ENCODE measurements at regions not wholly inside any gene's neighbourhood (a gene's known extent, or its start where the extent isn't known, plus 50 kb on each side); places are given as distances from the start of the nearest gene placed in this dataset.
A peak's percentile ranks its signal among the peaks of the same experiment; 100 is the strongest.
"Not testable (repeated sequence)": the region's sequence is repeated elsewhere in the genome, so short reads cannot be mapped to it uniquely, and the experiment has no call there.

GRCh38 chr6:144898052-144898689, 613.0 kb downstream of the UTRN start:
- no peak for DNase-seq

GRCh38 chr6:144898741-144899140, 613.6 kb downstream of the UTRN start:
- no peak for DNase-seq

GRCh38 chr6:144899161-144899560, 614.0 kb downstream of the UTRN start:
- no peak for DNase-seq

- no peak for DNase-seq
These were observed 616.3 kb downstream of the UTRN start for GRCh38 chr6:144901412-144901811.

- DNase-seq, result no peak
These were observed 622.9 kb downstream of the UTRN start for GRCh38 chr6:144908004-144908403.

- DNase-seq, result no peak
These were observed 624.7 kb downstream of the UTRN start for GRCh38 chr6:144909753-144910285.

GRCh38 chr6:144911322-144911721, 626.2 kb downstream of the UTRN start:
- DNase-seq, result no peak

- DNase-seq, result no peak
These were observed 627.3 kb downstream of the UTRN start for GRCh38 chr6:144912474-144912873.

- no peak for DNase-seq
These were observed 632.9 kb downstream of the UTRN start for GRCh38 chr6:144918073-144918472.

- no peak for DNase-seq
These were observed 634.4 kb downstream of the UTRN start for GRCh38 chr6:144919560-144919959.

- no peak for DNase-seq
These were observed 635.3 kb downstream of the UTRN start for GRCh38 chr6:144920391-144920961.

GRCh38 chr6:144921206-144921975, 636.3 kb downstream of the UTRN start:
- no peak for DNase-seq

- DNase-seq, result no peak
These were observed 637.1 kb downstream of the UTRN start for GRCh38 chr6:144922120-144922722.

- DNase-seq, result not testable (repeated sequence)
These were observed 637.8 kb downstream of the UTRN start for GRCh38 chr6:144922771-144923490.

GRCh38 chr6:144923491-144923787, 638.3 kb downstream of the UTRN start:
- DNase-seq, result not testable (repeated sequence)

GRCh38 chr6:144928847-144929246, 643.7 kb downstream of the UTRN start:
- no peak for DNase-seq

GRCh38 chr6:144929262-144929661, 644.1 kb downstream of the UTRN start:
- no peak for DNase-seq

GRCh38 chr6:144931172-144932035, 646.3 kb downstream of the UTRN start:
- DNase-seq, result peak in 1 of 2 experiments; percentile 0

- DNase-seq, result no peak
These were observed 647.5 kb downstream of the UTRN start for GRCh38 chr6:144932621-144933020.

- DNase-seq, result no peak
These were observed 650.0 kb downstream of the UTRN start for GRCh38 chr6:144935181-144935580.

GRCh38 chr6:144935661-144936060, 650.5 kb downstream of the UTRN start:
- DNase-seq, result no peak

- no peak for DNase-seq
These were observed 651.6 kb downstream of the UTRN start for GRCh38 chr6:144936764-144937163.
